MM.1S (cell line): ENCODE measurements at regions not wholly inside any gene's neighbourhood (a gene's known extent, or its start where the extent isn't known, plus 50 kb on each side); places are given as distances from the start of the nearest gene placed in this dataset.
"Not testable (repeated sequence)": the region's sequence is repeated elsewhere in the genome, so short reads cannot be mapped to it uniquely, and the experiment has no call there.

Experiments
- DNase-seq: peaks from one replicate; pipeline ENCODE4 v3.0.0-alpha.2; 2015
- H2AFZ ChIP-seq: fragments of 300-600 bp; sonication (generic); 2 replicates; pipeline ENCODE4 v1.6.0; 2016; ENCODE audit warnings: antibody characterized with exemption, low read length
- H3F3A ChIP-seq: fragments of 300-600 bp; sonication (generic); 2 replicates; pipeline ENCODE4 v1.6.1; 2016; ENCODE audit warnings: mild to moderate bottlenecking, antibody characterized with exemption, low read length, moderate library complexity, mixed read lengths; ENCODE audit not compliant: insufficient read depth
- H3K27ac ChIP-seq: fragments of 300-600 bp; sonication (generic); 2 replicates; pipeline ENCODE4 v1.5.1; 2016; ENCODE audit warnings: mild to moderate bottlenecking, low read length
- H3K27me3 ChIP-seq: fragments of 300-600 bp; sonication (generic); replicated peaks from 2 replicates; pipeline ENCODE4 v1.6.0; 2016; ENCODE audit warnings: low read length; ENCODE audit not compliant: insufficient read depth
- H3K36me3 ChIP-seq: fragments of 300-600 bp; sonication (generic); replicated peaks from 2 replicates; pipeline ENCODE4 v1.6.1; 2016; ENCODE audit warnings: mild to moderate bottlenecking, low read length, mixed read lengths; ENCODE audit not compliant: insufficient read depth
- H3K4me1 ChIP-seq: fragments of 300-600 bp; sonication (generic); 2 replicates; pipeline ENCODE4 v1.6.1; 2016; ENCODE audit warnings: low read length, mixed read lengths
- H3K4me2 ChIP-seq: fragments of 300-600 bp; sonication (generic); 2 replicates; pipeline ENCODE4 v1.6.0; 2016; ENCODE audit warnings: low read depth, low read length
- H3K4me3 ChIP-seq: fragments of 300-600 bp; sonication (generic); 2 replicates; pipeline ENCODE4 v1.5.1; 2016; ENCODE audit warnings: low read length, mixed read lengths
- H3K79me2 ChIP-seq: fragments of 300-600 bp; sonication (generic); 2 replicates; pipeline ENCODE4 v1.6.1; 2016; ENCODE audit warnings: mixed run types, low read length, mixed read lengths
- H3K9ac ChIP-seq: fragments of 300-600 bp; sonication (generic); 2 replicates; pipeline ENCODE4 v1.6.1; 2016; ENCODE audit warnings: low read length, mixed read lengths
- H3K9me2 ChIP-seq: fragments of 300-600 bp; sonication (generic); replicated peaks from 2 replicates; pipeline ENCODE4 v1.6.1; 2016; ENCODE audit warnings: mild to moderate bottlenecking, low read length, mixed read lengths; ENCODE audit not compliant: insufficient read depth
- H3K9me3 ChIP-seq: fragments of 300-600 bp; sonication (generic); replicated peaks from 2 replicates; pipeline ENCODE4 v1.6.1; 2016; ENCODE audit warnings: mild to moderate bottlenecking, low read length, mixed read lengths; ENCODE audit not compliant: insufficient read depth
- H4K20me1 ChIP-seq: fragments of 300-600 bp; sonication (generic); 2 replicates; pipeline ENCODE4 v1.6.1; 2016; ENCODE audit warnings: mild to moderate bottlenecking, low read length, moderate library complexity, mixed read lengths; ENCODE audit not compliant: insufficient read depth
- CTCF ChIP-seq: fragments of 300-600 bp; sonication (generic); IDR thresholded peaks from 2 replicates; pipeline ENCODE4 v1.5.1; 2016; ENCODE audit warnings: antibody characterized with exemption, low read length, mixed read lengths
- EZH2 ChIP-seq: fragments of 300-600 bp; sonication (generic); optimal IDR thresholded peaks from 2 replicates; pipeline ENCODE3; 2017; ENCODE audit warnings: low read depth, mild to moderate bottlenecking, antibody characterized with exemption, low read length, mixed read lengths
- EZH2phosphoT487 ChIP-seq: fragments of 300-600 bp; sonication (generic); IDR thresholded peaks from 2 replicates; pipeline ENCODE4 v1.6.1; 2018; ENCODE audit warnings: antibody characterized with exemption, low read length

GRCh38 chr6:16933961-16934360 is 167.9 kb upstream of the STMND1 start:
- DNase-seq, result no peak
- Histone ChIP-seq H4K20me1 (no peaks in the 10 kb centered on the region), H3K79me2 (no peaks in the 10 kb centered on the region), H3K9me3 (no peaks in the 10 kb centered on the region), H3F3A (no peaks in the 10 kb centered on the region), H3K4me2 (no peak overlapping the region), H3K9ac (no peak overlapping the region), H3K36me3 (no peaks in the 10 kb centered on the region), H3K27ac (no peak overlapping the region), H3K9me2 (no peaks in the 10 kb centered on the region), H3K4me3 (no peak overlapping the region), H3K4me1 (no peaks in the 10 kb centered on the region), H3K27me3 (no peaks in the 10 kb centered on the region), H2AFZ (no peak overlapping the region)
- TF ChIP-seq EZH2, result no peak
- TF ChIP-seq EZH2phosphoT487, result no peak
- no peak for TF ChIP-seq CTCF

- Histone ChIP-seq H3K4me3 (no peak overlapping the region), H3F3A (no peaks in the 10 kb centered on the region), H3K4me2 (no peak overlapping the region), H3K36me3 (no peaks in the 10 kb centered on the region), H3K9ac (no peak overlapping the region), H3K27ac (no peak overlapping the region), H3K9me2 (no peaks in the 10 kb centered on the region), H3K79me2 (no peaks in the 10 kb centered on the region), H3K27me3 (no peaks in the 10 kb centered on the region), H3K9me3 (no peaks in the 10 kb centered on the region), H3K4me1 (no peaks in the 10 kb centered on the region), H2AFZ (no peak overlapping the region), H4K20me1 (no peaks in the 10 kb centered on the region)
- TF ChIP-seq CTCF (no peak), EZH2 (no peak), EZH2phosphoT487 (no peak)
- no peak for DNase-seq
Measured at GRCh38 chr6:16933532-16933931, 168.3 kb upstream of the STMND1 start.

GRCh38 chr6:16932920-16933319 is 168.9 kb upstream of the STMND1 start:
- H3K27me3 ChIP-seq, result no peaks in the 10 kb centered on the region
- H3K9ac ChIP-seq, result no peak overlapping the region
- no peaks in the 10 kb centered on the region for H3F3A ChIP-seq
- H3K27ac ChIP-seq, result no peak overlapping the region
- H2AFZ ChIP-seq, result no peak overlapping the region
- no peak for DNase-seq
- no peaks in the 10 kb centered on the region for H4K20me1 ChIP-seq
- no peak overlapping the region for H3K4me3 ChIP-seq
- H3K4me1 ChIP-seq, result no peaks in the 10 kb centered on the region
- TF ChIP-seq CTCF, result no peak
- no peak for TF ChIP-seq EZH2phosphoT487
- TF ChIP-seq EZH2, result no peak
- no peaks in the 10 kb centered on the region for H3K9me2 ChIP-seq
- no peaks in the 10 kb centered on the region for H3K79me2 ChIP-seq
- no peak overlapping the region for H3K4me2 ChIP-seq
- H3K36me3 ChIP-seq, result no peaks in the 10 kb centered on the region
- no peaks in the 10 kb centered on the region for H3K9me3 ChIP-seq

GRCh38 chr6:16931079-16931478 is 169.8 kb upstream of the ATXN1 start:
- H3K9me3 ChIP-seq, H3K36me3 ChIP-seq, H3K27me3 ChIP-seq, H3K4me1 ChIP-seq, H3K79me2 ChIP-seq, H3K4me2 ChIP-seq, H4K20me1 ChIP-seq, H3K9me2 ChIP-seq, DNase-seq, H3K9ac ChIP-seq, H3K27ac ChIP-seq, H3F3A ChIP-seq, H3K4me3 ChIP-seq, H2AFZ ChIP-seq: not testable (repeated sequence)
